GM19328 (cell line): ENCODE measurements at regions not wholly inside any gene's neighbourhood (a gene's known extent, or its start where the extent isn't known, plus 50 kb on each side); places are given as distances from the start of the nearest gene placed in this dataset.
A peak's percentile ranks its signal among the peaks of the same experiment; 100 is the strongest.

Experiments
- ATAC-seq: cut with Tn5 transposase; IDR thresholded peaks from one replicate; pipeline ENCODE4 v1.9.1; 2021; ENCODE audit warnings: mild to moderate bottlenecking, moderate library complexity; ENCODE audit not compliant: unreplicated experiment

GRCh38 chr3:106160396-106160795 lies 291.6 kb upstream of the CBLB start:
- no peak for ATAC-seq

- ATAC-seq = no peak
These were observed 292.4 kb upstream of the CBLB start for GRCh38 chr3:106161246-106161645.

- ATAC-seq = no peak
These were observed 298.9 kb upstream of the CBLB start for GRCh38 chr3:106167728-106168127.

GRCh38 chr3:106168962-106169750 lies 300.3 kb upstream of the CBLB start:
- no peak for ATAC-seq

GRCh38 chr3:106170636-106171035 lies 301.8 kb upstream of the CBLB start:
- no peak for ATAC-seq

GRCh38 chr3:106172101-106172500 lies 303.3 kb upstream of the CBLB start:
- no peak for ATAC-seq

- ATAC-seq = peak; percentile 46
These were observed 304.0 kb upstream of the CBLB start for GRCh38 chr3:106172780-106173179.

GRCh38 chr3:106175276-106175675 lies 306.5 kb upstream of the CBLB start:
- ATAC-seq = no peak

- peak; percentile 81 for ATAC-seq
These were observed 307.9 kb upstream of the CBLB start for GRCh38 chr3:106176734-106177133.

- no peak for ATAC-seq
These were observed 314.2 kb upstream of the CBLB start for GRCh38 chr3:106182950-106183511.

GRCh38 chr3:106183762-106184391 lies 315.1 kb upstream of the CBLB start:
- no peak for ATAC-seq

GRCh38 chr3:106184540-106185457 lies 316.0 kb upstream of the CBLB start:
- ATAC-seq = peak; percentile 92

- no peak for ATAC-seq
These were observed 317.1 kb upstream of the CBLB start for GRCh38 chr3:106185949-106186348.

GRCh38 chr3:106190296-106190695 lies 321.5 kb upstream of the CBLB start:
- no peak for ATAC-seq

GRCh38 chr3:106191211-106191610 lies 322.4 kb upstream of the CBLB start:
- no peak for ATAC-seq

- no peak for ATAC-seq
These were observed 323.1 kb upstream of the CBLB start for GRCh38 chr3:106191913-106192312.

GRCh38 chr3:106193876-106194275 lies 325.1 kb upstream of the CBLB start:
- ATAC-seq = no peak

GRCh38 chr3:106194726-106195125 lies 325.9 kb upstream of the CBLB start:
- no peak for ATAC-seq

GRCh38 chr3:106197532-106198194 lies 328.9 kb upstream of the CBLB start:
- no peak for ATAC-seq

GRCh38 chr3:106204160-106204868 lies 335.5 kb upstream of the CBLB start:
- no peak for ATAC-seq
